H1 (cell line): ENCODE measurements at regions not wholly inside any gene's neighbourhood (a gene's known extent, or its start where the extent isn't known, plus 50 kb on each side); places are given as distances from the start of the nearest gene placed in this dataset.

Experiments
- CBX5 ChIP-seq: fragments of 300-800, 300-1000 bp; sonication (generic); IDR thresholded peaks from 2 replicates; pipeline ENCODE4 v1.7.1; 2016; ENCODE audit warnings: antibody characterized with exemption, low read length, low read depth
- CHD2 ChIP-seq: IDR thresholded peaks from 2 replicates; pipeline ENCODE4 v1.6.1; 2012; ENCODE audit warnings: low read length, improper control_type of control experiment
- HDAC2 ChIP-seq, 2 experiments: fragments of 300-600 bp in 1 of 2; sonication (generic) in 1 of 2; IDR thresholded peaks; 2 replicates each; pipeline ENCODE4 v1.6.1; 2011 to 2012; ENCODE audit warnings: low read depth in 2 of 2, low read length in 2 of 2, mild to moderate bottlenecking in 2 of 2, moderate library complexity in 2 of 2, borderline replicate concordance in 1 of 2, inconsistent platforms in 1 of 2
- NRF1 ChIP-seq: IDR thresholded peaks from 2 replicates; pipeline ENCODE4 v1.6.1; 2011; ENCODE audit warnings: mild to moderate bottlenecking, low read depth, low read length, improper control_type of control experiment
- PHF8 ChIP-seq: fragments of 200-600 bp; sonication (generic); conservative IDR thresholded peaks from 2 replicates; pipeline ENCODE4 v1.7.1; 2012; ENCODE audit warnings: low read depth, mild to moderate bottlenecking, inconsistent platforms, low read length, moderate library complexity
- TBP ChIP-seq: IDR thresholded peaks from 2 replicates; pipeline ENCODE4 v1.6.1; 2011; ENCODE audit warnings: low read depth, low read length, improper control_type of control experiment
- TF ChIP-seq, protein P1 (sequence below): fragments of 300-600 bp; sonication (generic); IDR thresholded peaks from 2 replicates; pipeline ENCODE4 v1.7.1; 2012; ENCODE audit warnings: low read length, moderate library complexity, mild to moderate bottlenecking, inconsistent platforms; ENCODE audit not compliant: insufficient replicate concordance
- TF ChIP-seq, protein P2 (sequence below): IDR thresholded peaks from 2 replicates; pipeline ENCODE4 v1.6.1; 2011; ENCODE audit warnings: low read length, improper control_type of control experiment

DNA sequence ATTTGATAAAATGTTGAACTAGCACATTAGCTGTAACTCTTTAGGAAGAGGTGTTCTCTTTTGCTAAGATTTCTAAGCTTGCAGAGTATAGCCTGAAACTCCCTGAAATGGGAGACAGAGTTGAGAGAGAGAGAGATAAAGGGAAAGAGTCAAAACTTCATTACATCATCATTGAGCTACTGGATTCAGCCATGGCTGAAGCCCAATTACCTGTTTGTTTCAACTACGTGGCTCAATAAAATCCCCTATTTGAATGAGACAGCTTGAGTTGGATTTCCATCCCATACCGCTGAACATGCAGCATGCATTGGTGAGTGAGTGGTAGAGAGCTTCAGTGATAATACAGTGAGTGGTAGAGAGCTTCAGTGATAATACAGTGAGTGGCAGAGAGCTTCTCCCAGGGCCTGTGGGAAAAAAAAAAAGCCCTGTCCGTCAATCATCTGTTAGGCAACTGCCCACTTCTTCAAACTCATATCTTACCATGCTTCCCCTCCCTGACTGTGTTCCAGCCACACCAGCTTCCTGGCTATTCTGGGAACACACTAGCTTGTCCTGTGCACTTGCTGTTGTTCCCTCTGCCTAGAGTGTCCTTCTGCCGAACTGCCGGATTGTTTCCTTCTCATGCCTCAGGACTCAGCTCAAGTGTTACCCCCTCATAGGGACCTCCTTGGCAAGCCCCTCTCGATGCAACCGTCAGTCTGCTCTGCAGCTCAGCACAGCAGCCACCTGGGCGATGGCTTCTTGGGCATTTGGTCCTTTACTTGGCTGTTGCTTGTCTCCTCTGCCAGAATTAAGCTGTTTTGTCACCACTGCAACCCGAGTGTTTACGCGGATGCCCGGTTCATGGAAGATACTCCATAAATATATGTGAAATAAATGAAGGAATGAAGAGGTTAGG is 91.3 kb upstream of the EYA2 start (continued):
- TF ChIP-seq, protein P1, sequence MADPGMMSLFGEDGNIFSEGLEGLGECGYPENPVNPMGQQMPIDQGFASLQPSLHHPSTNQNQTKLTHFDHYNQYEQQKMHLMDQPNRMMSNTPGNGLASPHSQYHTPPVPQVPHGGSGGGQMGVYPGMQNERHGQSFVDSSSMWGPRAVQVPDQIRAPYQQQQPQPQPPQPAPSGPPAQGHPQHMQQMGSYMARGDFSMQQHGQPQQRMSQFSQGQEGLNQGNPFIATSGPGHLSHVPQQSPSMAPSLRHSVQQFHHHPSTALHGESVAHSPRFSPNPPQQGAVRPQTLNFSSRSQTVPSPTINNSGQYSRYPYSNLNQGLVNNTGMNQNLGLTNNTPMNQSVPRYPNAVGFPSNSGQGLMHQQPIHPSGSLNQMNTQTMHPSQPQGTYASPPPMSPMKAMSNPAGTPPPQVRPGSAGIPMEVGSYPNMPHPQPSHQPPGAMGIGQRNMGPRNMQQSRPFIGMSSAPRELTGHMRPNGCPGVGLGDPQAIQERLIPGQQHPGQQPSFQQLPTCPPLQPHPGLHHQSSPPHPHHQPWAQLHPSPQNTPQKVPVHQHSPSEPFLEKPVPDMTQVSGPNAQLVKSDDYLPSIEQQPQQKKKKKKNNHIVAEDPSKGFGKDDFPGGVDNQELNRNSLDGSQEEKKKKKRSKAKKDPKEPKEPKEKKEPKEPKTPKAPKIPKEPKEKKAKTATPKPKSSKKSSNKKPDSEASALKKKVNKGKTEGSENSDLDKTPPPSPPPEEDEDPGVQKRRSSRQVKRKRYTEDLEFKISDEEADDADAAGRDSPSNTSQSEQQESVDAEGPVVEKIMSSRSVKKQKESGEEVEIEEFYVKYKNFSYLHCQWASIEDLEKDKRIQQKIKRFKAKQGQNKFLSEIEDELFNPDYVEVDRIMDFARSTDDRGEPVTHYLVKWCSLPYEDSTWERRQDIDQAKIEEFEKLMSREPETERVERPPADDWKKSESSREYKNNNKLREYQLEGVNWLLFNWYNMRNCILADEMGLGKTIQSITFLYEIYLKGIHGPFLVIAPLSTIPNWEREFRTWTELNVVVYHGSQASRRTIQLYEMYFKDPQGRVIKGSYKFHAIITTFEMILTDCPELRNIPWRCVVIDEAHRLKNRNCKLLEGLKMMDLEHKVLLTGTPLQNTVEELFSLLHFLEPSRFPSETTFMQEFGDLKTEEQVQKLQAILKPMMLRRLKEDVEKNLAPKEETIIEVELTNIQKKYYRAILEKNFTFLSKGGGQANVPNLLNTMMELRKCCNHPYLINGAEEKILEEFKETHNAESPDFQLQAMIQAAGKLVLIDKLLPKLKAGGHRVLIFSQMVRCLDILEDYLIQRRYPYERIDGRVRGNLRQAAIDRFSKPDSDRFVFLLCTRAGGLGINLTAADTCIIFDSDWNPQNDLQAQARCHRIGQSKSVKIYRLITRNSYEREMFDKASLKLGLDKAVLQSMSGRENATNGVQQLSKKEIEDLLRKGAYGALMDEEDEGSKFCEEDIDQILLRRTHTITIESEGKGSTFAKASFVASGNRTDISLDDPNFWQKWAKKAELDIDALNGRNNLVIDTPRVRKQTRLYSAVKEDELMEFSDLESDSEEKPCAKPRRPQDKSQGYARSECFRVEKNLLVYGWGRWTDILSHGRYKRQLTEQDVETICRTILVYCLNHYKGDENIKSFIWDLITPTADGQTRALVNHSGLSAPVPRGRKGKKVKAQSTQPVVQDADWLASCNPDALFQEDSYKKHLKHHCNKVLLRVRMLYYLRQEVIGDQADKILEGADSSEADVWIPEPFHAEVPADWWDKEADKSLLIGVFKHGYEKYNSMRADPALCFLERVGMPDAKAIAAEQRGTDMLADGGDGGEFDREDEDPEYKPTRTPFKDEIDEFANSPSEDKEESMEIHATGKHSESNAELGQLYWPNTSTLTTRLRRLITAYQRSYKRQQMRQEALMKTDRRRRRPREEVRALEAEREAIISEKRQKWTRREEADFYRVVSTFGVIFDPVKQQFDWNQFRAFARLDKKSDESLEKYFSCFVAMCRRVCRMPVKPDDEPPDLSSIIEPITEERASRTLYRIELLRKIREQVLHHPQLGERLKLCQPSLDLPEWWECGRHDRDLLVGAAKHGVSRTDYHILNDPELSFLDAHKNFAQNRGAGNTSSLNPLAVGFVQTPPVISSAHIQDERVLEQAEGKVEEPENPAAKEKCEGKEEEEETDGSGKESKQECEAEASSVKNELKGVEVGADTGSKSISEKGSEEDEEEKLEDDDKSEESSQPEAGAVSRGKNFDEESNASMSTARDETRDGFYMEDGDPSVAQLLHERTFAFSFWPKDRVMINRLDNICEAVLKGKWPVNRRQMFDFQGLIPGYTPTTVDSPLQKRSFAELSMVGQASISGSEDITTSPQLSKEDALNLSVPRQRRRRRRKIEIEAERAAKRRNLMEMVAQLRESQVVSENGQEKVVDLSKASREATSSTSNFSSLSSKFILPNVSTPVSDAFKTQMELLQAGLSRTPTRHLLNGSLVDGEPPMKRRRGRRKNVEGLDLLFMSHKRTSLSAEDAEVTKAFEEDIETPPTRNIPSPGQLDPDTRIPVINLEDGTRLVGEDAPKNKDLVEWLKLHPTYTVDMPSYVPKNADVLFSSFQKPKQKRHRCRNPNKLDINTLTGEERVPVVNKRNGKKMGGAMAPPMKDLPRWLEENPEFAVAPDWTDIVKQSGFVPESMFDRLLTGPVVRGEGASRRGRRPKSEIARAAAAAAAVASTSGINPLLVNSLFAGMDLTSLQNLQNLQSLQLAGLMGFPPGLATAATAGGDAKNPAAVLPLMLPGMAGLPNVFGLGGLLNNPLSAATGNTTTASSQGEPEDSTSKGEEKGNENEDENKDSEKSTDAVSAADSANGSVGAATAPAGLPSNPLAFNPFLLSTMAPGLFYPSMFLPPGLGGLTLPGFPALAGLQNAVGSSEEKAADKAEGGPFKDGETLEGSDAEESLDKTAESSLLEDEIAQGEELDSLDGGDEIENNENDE, result no peak
- TF ChIP-seq PHF8 (no peak), NRF1 (no peak), CHD2 (no peak), HDAC2 (IDR thresholded peaks at IDR 0.05; ENCODE audit: borderline replicate concordance in 1 of 2, low read depth in 2 of 2, low read length in 2 of 2) (no peak), TBP (no peak), CBX5 (no peak)
- TF ChIP-seq, protein P2, sequence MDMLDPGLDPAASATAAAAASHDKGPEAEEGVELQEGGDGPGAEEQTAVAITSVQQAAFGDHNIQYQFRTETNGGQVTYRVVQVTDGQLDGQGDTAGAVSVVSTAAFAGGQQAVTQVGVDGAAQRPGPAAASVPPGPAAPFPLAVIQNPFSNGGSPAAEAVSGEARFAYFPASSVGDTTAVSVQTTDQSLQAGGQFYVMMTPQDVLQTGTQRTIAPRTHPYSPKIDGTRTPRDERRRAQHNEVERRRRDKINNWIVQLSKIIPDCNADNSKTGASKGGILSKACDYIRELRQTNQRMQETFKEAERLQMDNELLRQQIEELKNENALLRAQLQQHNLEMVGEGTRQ, result no peak
